ENCODE measurements at regions not wholly inside any gene's neighbourhood (a gene's known extent, or its start where the extent isn't known, plus 50 kb on each side); places are given as distances from the start of the nearest gene placed in this dataset.
"Not testable (repeated sequence)": the region's sequence is repeated elsewhere in the genome, so short reads cannot be mapped to it uniquely, and the experiment has no call there.

DNA sequence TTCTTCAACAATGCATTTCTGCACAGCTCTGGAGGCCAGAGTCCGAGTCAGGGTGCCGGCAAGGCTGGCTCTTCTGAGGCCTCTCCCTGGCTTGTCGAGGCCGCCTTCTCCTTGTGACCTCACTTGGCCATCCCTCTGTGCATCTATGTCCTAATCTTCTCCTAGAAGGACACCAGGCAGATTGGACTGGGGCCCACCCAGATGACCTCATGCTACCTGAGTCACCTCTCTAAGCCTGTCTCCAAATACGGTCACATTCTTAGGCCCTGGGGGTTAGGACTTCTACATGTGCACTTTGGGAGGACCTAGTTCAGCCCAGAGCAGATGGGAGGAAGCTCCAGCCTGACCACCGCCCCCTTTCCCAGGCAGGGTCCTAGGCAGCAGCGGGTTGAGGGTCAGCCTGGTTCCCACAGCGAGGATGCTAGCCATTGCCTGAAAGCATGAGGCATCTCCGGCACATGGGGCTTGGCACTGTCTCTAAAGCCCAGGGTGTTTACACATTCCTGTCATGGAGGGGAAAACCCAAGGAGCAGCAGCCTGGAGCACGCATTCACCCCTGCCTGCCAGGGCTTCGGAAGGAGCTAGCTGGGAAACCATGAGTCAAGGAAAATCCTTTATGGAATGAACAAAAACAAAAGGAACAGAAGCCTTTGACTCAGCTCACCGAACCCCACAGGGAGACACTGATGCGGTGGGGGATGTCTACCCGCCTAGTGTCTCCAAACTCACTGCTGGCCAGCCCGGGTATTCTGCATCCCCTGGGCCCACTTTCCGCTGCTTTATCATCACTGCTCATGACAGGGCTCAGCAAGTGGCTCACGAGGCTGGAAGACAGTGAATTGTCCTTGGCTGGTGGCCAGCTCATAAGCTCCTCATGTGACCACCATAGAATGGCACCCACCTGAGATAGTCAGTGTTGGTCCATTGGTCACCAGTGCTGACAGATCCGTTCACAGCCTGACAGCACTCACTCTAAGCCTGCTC lies 140.2 kb upstream of the ZNF469 start:
- 86% methylated on average over 16 of the region's 18 CpGs; no CpG with 5 or more reads in 1 of the 2 experiments for WGBS, 2 experiments (ENCODE audit: extremely low coverage in 1 of 2, insufficient coverage in 1 of 2, insufficient read length in 1 of 2, insufficient replicate concordance in 2 of 2, low coverage in 1 of 2, low lambda C conversion rate in 2 of 2, missing lambda C conversion rate in 1 of 2)
- H4K5ac ChIP-seq (ENCODE audit: insufficient read length, low read depth, low read length); H2BK12ac ChIP-seq (ENCODE audit: low read depth, low read length); H2BK120ac ChIP-seq (replicated peaks; ENCODE audit: low read depth, low read length); H3K56ac ChIP-seq (replicated peaks; ENCODE audit: insufficient read length, low read depth, low read length); H4K8ac ChIP-seq (ENCODE audit: extremely low read depth, insufficient read depth, low read length); H3K23me2 ChIP-seq (ENCODE audit: low read depth, low read length); DNase-seq (ENCODE audit: low read depth in 1 of 2, low spot score in 2 of 2); H3K79me2 ChIP-seq (ENCODE audit: control insufficient read depth in 1 of 2, insufficient read depth in 2 of 2, low read length in 2 of 2); H3K9ac ChIP-seq (replicated peaks in 1 of 4; ENCODE audit: extremely low read depth in 1 of 4, low read depth in 3 of 4, low read length in 3 of 4); H4K20me1 ChIP-seq (replicated peaks in 1 of 2; ENCODE audit: control insufficient read depth in 1 of 2, insufficient read depth in 2 of 2, low read length in 2 of 2); H2AFZ ChIP-seq (ENCODE audit: low read length); H3K18ac ChIP-seq (ENCODE audit: extremely low read depth, low read length); H3K23ac ChIP-seq (ENCODE audit: insufficient read length); H3K4me3 ChIP-seq (ENCODE audit: extremely low read depth in 1 of 4, insufficient read depth in 2 of 4, low read depth in 3 of 4, low read length in 4 of 4); H3K14ac ChIP-seq (ENCODE audit: insufficient read length); H2BK20ac ChIP-seq (ENCODE audit: low read length); FAIRE-seq; H3K4ac ChIP-seq (replicated peaks; ENCODE audit: insufficient read length, low read depth, low read length); H3K9me3 ChIP-seq (ENCODE audit: insufficient read depth in 2 of 2, low read depth in 1 of 2, low read length in 1 of 2); H3K27ac ChIP-seq (ENCODE audit: low read depth, low read length); H3K27me3 ChIP-seq (replicated peaks in 1 of 4; ENCODE audit: control insufficient read depth in 3 of 4, extremely low read depth in 1 of 4, insufficient read depth in 3 of 4, low read length in 3 of 4); H3K4me2 ChIP-seq (ENCODE audit: insufficient read depth in 1 of 2, low read depth in 2 of 2, low read length in 2 of 2); H3K79me1 ChIP-seq (ENCODE audit: low read depth, low read length); H2AK5ac ChIP-seq (ENCODE audit: low read depth, low read length); H2BK5ac ChIP-seq (ENCODE audit: low read depth, low read length); H4K91ac ChIP-seq (replicated peaks; ENCODE audit: insufficient read length, low read length); H2BK15ac ChIP-seq (ENCODE audit: low read length); H3K4me1 ChIP-seq (replicated peaks in 1 of 4; ENCODE audit: control insufficient read depth in 3 of 4, insufficient read depth in 4 of 4, low read length in 3 of 4); POLR2A ChIA-PET (ENCODE audit: partially characterized antibody); H3K36me3 ChIP-seq (ENCODE audit: control insufficient read depth in 2 of 4, insufficient read depth in 4 of 4, low read length in 3 of 4): not testable (repeated sequence)
- CTCF ChIA-PET (ENCODE audit: partially characterized antibody), result interaction anchor here (1.5 kb wide), 1 partner anchor 12 kb away, joined by 3 read pairs; no protein-coding TSS in a partner anchor

DNA sequence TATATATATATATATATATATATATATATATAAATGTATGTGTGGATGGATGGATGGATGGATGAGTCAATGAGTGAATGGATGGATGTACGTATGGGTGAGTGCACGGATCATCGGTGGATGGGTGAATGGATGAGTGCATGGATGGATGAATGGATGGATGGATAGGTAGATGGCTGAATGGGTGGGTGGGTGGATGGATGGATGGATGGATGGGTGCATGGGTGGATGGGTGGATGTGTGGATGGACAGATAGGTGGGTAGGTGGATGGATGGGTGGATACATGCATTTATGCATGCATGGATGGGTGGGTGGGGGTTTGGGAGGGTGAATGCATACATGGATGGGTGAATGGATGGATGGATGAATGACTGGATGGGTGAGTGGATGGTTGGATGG lies 138.8 kb upstream of the ZNF469 start:
- H3K36me3 ChIP-seq (ENCODE audit: control insufficient read depth in 2 of 4, insufficient read depth in 4 of 4, low read length in 3 of 4); H4K5ac ChIP-seq (ENCODE audit: insufficient read length, low read depth, low read length); H4K20me1 ChIP-seq (replicated peaks in 1 of 2; ENCODE audit: control insufficient read depth in 1 of 2, insufficient read depth in 2 of 2, low read length in 2 of 2); H3K4ac ChIP-seq (replicated peaks; ENCODE audit: insufficient read length, low read depth, low read length); H3K23ac ChIP-seq (ENCODE audit: insufficient read length); H3K23me2 ChIP-seq (ENCODE audit: low read depth, low read length); H3K79me1 ChIP-seq (ENCODE audit: low read depth, low read length); H2BK120ac ChIP-seq (replicated peaks; ENCODE audit: low read depth, low read length); DNase-seq (ENCODE audit: low read depth in 1 of 2, low spot score in 2 of 2); H3K79me2 ChIP-seq (ENCODE audit: control insufficient read depth in 1 of 2, insufficient read depth in 2 of 2, low read length in 2 of 2); CTCF ChIA-PET (ENCODE audit: partially characterized antibody); H2BK20ac ChIP-seq (ENCODE audit: low read length); H2BK12ac ChIP-seq (ENCODE audit: low read depth, low read length); H3K4me2 ChIP-seq (ENCODE audit: insufficient read depth in 1 of 2, low read depth in 2 of 2, low read length in 2 of 2); H3K9me3 ChIP-seq (ENCODE audit: insufficient read depth in 2 of 2, low read depth in 1 of 2, low read length in 1 of 2); H4K91ac ChIP-seq (replicated peaks; ENCODE audit: insufficient read length, low read length); H3K18ac ChIP-seq (ENCODE audit: extremely low read depth, low read length); H2AK5ac ChIP-seq (ENCODE audit: low read depth, low read length); H2BK15ac ChIP-seq (ENCODE audit: low read length); POLR2A ChIA-PET (ENCODE audit: partially characterized antibody); H3K27ac ChIP-seq (ENCODE audit: low read depth, low read length); H3K9ac ChIP-seq (replicated peaks in 1 of 4; ENCODE audit: extremely low read depth in 1 of 4, low read depth in 3 of 4, low read length in 3 of 4); H2AFZ ChIP-seq (ENCODE audit: low read length); H3K27me3 ChIP-seq (replicated peaks in 1 of 4; ENCODE audit: control insufficient read depth in 3 of 4, extremely low read depth in 1 of 4, insufficient read depth in 3 of 4, low read length in 3 of 4); H3K4me3 ChIP-seq (ENCODE audit: extremely low read depth in 1 of 4, insufficient read depth in 2 of 4, low read depth in 3 of 4, low read length in 4 of 4); H3K14ac ChIP-seq (ENCODE audit: insufficient read length); H3K56ac ChIP-seq (replicated peaks; ENCODE audit: insufficient read length, low read depth, low read length); H3K4me1 ChIP-seq (replicated peaks in 1 of 4; ENCODE audit: control insufficient read depth in 3 of 4, insufficient read depth in 4 of 4, low read length in 3 of 4); H2BK5ac ChIP-seq (ENCODE audit: low read depth, low read length); H4K8ac ChIP-seq (ENCODE audit: extremely low read depth, insufficient read depth, low read length); FAIRE-seq: not testable (repeated sequence)
- WGBS, 2 experiments (ENCODE audit: extremely low coverage in 1 of 2, insufficient coverage in 1 of 2, insufficient read length in 1 of 2, insufficient replicate concordance in 2 of 2, low coverage in 1 of 2, low lambda C conversion rate in 2 of 2, missing lambda C conversion rate in 1 of 2), result 83% methylated on average over 3 of the region's 3 CpGs; no CpG with 5 or more reads in 1 of the 2 experiments

Measured in H1 (cell line).